GM19240 (cell line): ENCODE measurements at regions not wholly inside any gene's neighbourhood (a gene's known extent, or its start where the extent isn't known, plus 50 kb on each side); places are given as distances from the start of the nearest gene placed in this dataset.

Experiments
- DNase-seq: peaks from one replicate; pipeline ENCODE4 v3.0.0; 2011; ENCODE audit warnings: low spot score; ENCODE audit not compliant: insufficient read length

DNA sequence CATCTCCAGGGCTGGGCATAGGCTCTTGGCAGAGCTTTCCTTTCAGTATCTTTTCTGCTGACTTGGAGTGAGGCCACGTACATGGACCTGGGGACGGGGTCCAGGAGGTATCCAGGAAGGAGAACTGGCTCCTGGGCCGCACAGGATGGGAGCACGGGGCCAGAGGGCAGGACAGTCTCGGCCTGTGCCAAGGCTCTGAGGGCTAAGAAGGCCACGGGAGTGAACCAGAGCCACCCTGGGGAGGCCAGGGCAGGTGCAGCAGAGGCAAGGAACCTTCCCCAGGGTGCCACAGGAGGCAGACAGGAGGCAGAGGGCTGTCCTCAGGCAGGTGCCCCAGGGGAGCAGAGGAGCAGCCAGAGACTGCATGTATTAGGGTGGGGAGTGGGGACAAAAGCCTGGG is 50.3 kb downstream of the PLXNA1 start:
- no peak for DNase-seq

DNA sequence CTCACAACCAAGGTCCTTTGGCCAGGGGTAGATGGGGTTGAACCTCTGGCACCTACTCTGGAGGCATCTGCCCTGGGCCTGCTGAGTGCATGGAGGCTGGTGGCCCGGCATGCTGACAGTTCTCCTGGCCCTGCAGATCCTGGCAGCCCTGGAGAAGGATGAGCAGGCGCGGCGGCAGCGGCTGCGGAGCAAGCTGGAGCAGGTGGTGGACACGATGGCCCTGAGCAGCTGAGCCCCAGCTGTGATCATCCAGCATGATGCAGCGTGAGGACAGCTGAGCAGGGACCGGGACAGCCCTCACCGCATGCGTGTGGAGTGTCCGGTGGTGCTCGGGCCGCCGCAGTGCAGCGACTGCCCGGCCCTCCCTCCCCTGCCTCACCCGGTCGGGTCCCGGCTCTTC is 50.9 kb downstream of the PLXNA1 start:
- no peak for DNase-seq

DNA sequence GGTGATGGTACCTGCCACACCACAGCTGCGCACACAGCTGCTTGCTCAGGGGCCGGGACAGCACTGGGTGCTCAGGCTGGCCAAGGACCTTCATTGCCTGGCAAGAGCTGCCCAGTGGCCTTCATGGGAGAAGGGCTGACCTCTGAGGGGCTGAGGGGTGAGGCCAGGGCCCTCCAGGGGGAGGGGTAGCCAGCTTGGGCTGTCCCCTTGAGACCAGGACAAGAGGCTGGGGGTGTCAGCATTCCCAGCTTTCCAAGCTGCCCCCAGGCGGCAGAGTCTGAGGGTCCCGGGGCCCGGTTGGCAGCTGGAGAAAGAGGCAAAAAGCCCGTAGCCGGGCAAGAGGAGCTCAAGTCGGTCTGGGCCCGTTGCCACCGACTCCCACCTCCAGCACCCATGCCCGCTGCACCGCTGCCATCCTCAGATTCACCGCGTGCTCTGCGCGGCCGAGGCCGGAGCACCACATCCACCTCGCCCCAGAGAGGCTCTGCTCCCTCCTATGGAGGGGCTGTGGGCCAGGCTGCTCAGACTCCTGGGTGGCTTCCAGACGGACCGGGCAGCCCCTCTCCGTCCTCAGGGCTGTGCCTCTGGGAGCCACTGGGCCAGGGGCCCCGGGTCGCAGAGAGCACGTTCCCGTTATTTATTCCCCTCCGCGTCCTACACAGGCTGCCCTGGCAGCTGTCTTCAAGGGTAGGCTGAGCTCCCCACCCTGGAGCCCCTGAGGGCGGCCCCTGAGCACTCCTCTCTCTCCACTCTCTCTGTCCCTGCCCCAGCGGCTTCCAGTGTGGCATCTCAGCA is 51.5 kb downstream of the PLXNA1 start:
- no peak for DNase-seq

DNA sequence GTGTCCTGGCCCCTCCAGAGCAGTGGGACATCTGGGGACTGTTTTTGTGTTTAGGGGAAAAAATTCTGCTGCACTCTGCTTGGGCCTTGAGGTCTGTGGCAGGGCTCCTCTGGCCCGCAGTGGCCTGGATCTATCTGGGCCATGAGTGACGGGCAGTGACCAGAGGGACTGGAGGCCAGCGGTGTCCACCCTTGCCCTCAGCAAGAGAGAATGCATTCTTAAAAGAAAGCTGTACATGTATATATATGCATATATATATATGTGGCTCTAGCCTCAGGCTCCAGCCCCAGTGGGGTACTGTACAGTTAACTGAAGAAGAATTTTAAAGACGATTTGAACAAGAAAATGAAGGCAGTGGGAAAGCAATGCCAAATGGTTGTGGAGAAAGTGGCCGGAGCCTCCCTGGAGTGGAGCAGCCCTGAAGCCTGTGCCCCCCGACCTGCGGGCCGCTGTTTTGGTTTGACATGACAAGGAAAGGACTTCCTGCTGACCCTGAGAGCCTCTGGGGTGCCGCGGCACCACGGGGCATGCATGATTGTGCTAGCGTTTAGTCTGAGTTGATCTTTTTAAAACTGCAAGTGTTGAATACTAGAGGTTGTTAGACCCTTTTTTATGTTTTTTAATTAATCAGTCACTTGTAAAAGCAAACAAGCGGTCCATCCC is 52.2 kb downstream of the PLXNA1 start:
- DNase-seq = no peak

DNA sequence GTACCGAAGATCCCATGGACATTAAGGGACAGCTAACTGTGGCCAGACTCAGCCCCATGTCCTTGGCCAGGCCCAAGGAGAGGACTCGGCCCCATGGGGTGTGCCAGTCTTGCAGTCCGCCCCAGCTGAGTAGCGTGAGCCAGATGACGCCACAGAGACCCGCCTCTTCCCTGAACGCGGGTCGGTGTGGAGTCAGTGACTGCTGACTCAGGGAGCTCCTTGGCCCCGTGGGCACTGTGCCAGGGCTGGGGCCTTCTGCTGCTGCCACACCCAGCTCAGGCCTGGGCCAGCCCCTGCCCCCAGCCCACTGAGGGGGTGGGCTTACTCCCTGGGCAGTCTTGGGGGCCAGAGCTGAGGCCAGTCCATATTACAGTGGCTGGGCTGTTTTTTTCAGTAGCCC is 52.8 kb downstream of the PLXNA1 start:
- no peak for DNase-seq

DNA sequence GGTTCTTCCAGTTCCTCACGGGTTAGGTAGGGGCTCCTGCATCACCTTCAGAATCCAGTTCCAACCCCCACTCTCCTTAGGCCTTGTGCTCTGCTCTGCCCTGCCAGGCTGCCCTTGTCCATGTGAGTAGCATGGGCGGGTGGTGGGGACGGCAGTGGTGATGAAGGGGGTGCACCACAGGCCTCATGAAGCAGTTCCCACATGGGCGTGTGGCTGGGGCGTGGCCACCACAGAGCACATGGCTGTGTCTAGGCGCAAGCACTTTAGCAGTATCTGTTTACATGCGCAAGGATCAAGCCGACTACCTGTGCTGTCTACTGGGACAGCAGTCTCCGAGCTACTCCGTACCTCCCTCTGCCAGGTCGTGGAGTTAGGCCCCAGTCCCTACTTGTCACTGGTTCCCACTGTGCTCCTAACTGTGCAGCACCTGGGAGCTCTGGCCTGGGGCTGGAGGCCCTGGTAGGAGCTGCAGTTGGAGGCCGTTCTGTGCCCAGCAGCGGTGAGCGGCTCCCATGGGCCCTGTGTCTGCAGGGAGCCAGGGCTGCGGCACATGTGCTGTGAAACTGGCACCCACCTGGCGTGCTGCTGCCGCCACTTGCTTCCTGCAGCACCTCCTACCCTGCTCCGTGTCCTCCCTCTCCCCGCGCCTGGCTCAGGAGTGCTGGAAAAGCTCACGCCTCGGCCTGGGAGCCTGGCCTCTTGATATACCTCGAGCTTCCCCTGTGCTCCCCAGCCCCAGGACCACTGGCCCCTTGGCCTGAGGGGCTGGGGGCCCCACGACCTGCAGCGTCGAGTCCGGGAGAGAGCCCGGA is 53.5 kb downstream of the PLXNA1 start:
- DNase-seq = no peak

DNA sequence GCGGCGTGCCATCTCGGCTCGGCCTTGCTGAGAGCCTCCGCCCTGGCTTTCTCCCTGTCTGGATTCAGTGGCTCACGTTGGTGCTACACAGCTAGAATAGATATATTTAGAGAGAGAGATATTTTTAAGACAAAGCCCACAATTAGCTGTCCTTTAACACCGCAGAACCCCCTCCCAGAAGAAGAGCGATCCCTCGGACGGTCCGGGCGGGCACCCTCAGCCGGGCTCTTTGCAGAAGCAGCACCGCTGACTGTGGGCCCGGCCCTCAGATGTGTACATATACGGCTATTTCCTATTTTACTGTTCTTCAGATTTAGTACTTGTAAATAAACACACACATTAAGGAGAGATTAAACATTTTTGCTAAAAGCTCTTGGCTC is 54.1 kb downstream of the PLXNA1 start:
- DNase-seq = no peak

DNA sequence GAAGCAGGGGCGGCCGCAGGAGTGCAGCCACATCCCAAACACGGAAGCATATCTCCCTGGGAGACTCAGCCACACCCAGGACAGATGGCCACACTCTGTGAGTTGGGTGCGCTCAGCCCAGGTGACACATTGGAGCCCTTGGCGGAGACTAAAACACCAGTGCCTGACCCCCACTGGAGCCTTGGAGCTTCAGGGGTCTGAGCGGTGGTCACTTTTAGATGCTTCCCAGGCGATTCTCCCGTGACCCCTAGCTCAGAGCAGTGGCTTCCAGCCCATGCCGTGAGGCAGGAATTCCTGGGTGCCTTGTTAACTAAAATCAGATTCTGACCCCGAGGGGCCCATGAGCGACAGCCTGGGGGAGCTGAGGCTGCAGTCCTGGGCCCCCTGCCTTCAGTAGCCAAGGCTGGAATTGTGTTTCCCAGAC is 54.5 kb downstream of the PLXNA1 start:
- DNase-seq = no peak

DNA sequence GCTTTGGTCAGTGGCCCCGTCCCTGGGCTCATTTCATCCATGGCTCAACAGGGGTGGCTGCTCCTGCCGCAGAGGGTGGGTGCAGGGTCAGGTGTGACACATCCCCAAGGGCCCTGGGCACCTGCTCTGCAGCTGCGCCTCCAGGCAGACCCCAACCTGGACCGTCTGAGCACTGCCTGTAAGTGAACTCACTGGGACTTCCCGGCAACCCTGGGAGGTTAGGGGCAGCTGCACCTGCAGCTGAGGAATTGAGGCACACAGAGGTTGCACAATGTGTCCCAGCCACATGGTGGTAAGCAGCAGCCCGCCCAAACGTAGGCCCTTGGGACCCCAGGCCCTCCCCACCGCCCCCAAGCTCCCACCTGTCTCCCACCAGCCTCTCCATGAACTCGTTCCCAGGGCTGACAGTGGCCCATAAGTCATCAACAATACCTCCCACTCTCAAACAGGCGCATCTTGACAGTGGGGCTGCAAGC is 55.1 kb downstream of the PLXNA1 start:
- DNase-seq = no peak

DNA sequence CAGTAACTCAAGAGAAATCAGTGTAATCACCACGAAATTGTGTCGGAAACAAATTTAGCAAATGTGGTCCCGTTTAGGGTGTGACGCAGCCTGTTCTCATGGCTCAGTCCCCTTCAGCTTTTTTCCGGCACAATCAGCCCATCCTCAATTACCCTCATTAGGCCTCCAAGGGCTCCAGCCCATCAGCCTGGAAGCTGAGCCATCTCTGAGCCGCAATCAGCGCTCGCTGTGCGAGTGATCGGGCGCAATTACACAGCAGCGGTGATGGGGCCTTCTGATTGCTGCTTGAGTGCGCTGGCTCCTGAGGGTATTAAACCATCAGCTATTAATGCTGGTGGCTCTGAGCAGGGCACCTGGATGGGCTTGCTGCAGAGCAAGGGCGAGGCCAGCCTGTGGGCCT is 55.6 kb downstream of the PLXNA1 start:
- DNase-seq = no peak

DNA sequence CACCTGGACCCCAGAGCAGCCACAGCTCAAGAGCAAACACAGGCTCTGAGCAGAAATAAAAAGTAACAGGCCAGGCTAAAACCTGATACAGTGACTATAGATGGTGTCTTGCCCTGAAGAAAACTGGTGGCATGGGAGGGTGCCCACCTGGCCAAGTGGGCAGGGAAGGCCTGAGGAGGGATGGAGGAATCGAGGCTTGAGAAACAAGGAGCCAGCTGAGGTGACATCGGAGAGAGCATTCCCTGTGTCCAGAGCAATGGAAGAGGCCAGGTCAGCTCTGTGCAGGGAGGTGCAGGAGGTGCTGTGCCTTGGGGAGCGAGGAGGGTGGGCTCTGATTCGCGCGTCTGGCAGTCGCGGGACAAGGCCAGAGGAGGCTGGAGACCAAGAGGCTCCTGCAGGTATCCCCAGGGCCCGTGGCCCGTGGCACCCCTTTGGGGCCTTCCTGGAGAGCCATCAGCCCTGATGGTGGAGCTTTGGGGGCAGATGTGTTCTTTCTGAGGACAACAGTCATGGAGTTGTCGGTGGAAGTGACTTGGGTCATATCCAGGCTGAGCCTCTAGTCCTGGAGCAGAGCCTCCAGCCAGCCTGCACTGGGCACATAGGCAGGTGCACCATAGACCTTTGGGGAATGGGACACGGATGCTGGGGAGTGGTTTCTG is 56.1 kb downstream of the PLXNA1 start:
- no peak for DNase-seq

DNA sequence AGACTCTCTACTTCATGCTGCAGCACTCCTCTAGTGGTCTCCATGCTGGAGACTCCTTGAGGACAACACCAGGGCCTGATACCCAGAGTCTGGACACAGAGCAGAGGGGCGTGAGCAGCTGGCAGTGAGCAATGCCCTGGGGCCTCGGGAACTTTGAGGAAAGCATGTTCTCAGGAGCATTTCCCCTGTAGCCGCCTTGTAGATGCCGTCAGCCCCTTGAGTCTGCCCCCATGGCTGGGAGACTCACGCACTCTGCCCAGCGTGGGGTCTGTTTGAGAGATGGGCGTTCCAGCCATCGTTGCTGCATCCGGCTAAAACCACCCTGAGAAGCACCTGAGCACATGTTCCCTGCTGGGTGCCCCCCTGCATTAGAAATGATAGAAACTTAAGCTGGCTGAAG is 56.8 kb downstream of the PLXNA1 start:
- no peak for DNase-seq

DNA sequence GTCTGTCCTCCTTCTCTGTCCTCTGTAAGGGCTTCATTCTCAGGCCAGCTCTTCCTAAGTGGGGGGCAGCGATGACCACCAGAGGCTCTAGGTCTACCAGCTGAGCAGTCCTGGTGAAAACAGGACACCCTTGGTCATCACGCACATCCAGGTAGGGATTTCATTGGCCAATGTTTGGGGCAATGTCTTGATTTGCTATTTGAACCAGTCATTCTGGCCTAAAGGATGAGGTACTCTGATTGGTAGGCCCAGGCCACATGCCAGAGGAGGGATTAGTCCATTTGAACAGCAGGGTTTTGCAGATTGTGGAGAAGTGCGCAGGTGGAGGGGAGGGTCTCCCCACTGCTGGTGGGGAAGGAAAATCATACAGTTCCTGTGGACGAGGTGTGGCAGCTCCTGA is 57.3 kb downstream of the PLXNA1 start:
- DNase-seq = no peak

DNA sequence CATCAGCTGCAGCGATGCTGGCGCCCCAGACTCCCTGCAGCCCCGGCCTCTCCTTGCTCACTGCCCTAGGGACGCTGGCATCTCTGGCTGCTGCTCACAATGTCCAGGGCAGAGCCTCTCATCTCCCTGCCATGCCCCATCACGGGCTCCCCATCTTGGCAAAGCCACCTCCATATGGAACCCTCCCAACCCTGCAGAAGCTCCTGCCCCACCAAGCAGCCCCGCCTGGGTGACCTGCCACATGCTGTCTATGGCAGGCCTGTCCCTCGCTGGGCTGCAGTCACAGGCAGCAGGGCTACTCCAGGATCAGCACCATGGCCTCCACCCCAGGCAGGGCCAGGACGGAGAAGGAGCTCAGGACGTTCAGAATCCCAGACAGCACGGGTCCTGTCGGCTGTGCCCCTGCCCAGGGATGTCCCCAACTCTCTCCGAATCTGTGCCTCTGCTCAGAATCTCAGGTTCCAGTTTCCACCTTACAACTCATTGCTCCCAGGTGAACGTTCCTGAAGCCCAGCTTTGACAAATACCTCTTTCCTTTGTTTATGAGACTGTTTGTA is 58.4 kb downstream of the PLXNA1 start:
- no peak for DNase-seq

DNA sequence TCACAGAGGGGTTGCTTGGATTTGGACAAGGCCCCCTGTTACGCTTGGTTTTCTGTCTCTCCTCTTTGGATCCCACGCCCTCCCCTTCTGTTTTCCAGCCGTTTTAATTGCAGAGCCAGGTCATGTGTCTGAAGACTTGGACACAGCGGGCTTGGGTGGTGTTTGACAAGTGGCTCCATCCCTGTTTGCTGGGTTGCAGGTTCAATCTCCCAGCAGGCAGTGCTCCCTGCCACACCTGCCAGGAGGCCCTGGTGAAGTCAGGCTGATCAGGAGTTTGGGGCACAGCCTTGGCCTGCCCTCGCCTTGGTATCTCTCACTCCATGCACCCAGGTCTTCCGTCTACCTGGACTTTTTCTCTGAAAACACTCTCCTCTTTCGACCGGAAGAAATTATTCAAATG is 59.0 kb downstream of the PLXNA1 start:
- no peak for DNase-seq

DNA sequence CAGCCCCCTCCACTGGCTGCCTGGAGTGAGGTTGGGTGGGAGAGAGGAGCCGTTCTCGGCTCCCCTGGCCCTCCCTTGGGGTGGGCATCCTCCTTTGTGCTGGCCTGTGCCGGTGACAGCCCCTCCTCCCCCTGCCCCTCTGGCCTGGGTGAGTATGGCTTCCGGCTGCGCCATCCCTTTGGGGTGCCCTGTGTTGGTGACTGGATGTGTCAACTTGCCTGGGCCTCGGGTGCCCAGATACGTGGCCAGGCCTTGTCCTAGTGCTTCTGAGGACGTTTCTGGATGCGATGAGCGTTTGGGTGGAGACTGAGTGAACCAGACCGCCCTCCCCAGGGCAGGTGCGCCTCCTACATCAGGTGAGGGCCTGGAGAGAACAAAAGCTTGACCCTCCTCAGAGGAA is 59.7 kb downstream of the PLXNA1 start:
- no peak for DNase-seq

DNA sequence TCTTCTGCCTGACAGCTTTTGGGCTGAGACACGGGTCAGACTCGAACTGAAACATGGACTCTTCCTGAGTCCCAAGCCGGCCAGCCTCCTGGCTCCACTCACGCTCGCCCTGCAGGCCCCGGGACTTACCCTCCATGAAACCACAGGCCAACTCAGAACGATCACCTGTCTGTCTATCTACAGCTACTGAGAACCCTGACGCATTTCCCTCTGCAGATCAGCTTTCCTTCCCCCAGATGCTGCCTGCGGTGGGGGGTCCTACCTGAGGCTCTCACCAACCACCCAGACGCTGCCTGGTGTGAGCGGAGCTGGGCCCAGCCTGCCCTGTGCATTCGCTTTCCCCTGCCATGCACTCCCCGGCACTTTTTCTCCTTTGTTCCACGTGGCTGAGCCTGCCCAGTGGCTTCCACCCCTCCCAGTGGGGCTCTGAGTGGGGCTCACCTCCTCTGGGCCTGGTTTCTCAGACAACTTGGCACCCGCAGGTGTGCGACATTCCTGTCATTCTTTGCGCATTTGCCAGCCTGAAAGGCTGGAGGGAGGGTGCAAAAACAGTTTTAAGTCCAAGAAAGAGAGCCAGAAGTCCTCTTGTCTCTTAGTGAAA is 60.2 kb downstream of the PLXNA1 start:
- DNase-seq = no peak

DNA sequence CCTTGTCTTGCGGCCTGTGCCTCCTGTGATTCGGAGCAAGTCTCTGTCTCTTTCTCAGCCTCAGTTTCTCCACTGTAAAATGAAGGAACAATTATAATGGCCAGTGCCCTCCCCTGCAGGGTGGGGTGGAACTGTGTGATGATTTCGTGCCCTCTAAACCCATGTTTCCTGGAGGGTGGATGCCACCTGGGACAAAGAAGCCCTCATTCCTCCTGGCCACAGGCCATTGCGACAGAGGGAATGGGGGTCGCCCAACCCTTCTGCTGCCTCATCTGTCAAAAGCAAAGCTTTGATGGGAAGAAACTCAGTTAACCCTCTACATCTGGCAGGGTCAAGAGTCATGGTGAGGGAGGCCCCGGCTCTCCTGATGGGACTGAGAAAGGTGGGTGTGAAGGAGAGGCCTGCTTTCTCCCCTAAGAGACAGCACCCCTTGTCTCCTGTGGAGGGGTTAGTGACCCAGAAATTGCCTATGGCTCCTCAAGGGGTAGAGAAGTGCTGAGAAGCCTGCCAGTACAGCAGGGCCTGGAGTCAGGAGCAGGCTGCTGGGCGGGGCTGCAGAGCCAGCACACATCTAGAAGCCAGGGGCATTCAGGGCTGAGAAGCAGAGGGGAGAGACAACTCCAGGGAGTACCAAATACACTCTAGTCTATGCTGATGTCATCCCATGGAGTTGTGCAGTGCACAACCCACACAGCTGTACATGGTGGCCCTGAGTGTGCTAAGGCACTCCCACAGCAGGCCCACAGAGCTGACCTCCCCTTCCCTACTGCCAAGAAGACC is 61.0 kb downstream of the PLXNA1 start:
- no peak for DNase-seq

DNA sequence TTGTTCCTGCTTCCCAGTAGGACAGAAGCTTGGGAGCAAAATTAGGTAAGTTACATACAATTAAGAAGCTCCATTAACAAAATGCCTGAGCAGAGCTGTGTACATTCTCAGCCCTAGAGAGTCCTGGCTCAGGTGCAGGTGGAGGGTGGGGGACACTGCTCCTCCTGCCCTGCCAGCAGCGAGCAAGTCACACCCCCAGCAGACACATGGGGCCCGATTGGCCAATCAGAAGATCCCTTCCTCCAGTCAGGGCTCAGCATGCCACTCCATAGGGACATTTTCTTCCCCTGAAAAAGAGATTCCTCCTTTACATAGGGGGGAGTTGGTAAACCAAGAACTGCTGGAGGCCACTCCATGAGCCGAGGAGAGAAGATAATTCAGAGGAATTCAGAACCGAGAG is 62.1 kb downstream of the PLXNA1 start:
- no peak for DNase-seq

DNA sequence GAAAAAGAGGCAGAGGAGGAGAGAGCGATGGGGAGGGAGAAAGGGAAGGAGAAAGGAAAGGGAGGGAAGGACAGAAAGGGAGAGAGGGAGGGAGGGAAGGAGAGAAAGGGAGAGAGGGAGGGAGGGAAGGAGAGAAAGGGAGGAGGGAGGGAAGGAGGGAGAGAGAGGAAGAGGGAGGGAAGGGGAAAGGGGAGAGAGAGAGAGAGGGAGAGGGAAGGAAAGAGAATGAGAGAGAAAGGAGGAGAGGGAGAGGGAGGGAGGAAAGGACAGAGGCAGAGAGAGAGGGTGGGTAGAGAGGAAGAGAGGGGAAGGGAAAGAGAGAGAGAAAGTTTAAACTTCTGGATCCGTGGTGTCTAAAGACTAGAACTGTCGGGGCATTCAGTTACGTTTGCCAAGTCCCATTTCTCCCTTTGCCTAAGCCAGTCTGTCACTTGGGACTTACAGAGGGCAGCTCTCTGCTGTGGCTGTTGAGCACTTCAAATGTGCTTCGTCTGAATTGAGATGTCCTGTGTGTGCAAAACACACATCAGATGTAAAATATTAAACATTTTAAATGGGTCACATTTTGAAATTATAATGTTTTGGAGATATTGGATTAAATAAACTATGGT is 62.6 kb downstream of the PLXNA1 start:
- no peak for DNase-seq
